ENCODE measurements at regions not wholly inside any gene's neighbourhood (a gene's known extent, or its start where the extent isn't known, plus 50 kb on each side); places are given as distances from the start of the nearest gene placed in this dataset.

DNA sequence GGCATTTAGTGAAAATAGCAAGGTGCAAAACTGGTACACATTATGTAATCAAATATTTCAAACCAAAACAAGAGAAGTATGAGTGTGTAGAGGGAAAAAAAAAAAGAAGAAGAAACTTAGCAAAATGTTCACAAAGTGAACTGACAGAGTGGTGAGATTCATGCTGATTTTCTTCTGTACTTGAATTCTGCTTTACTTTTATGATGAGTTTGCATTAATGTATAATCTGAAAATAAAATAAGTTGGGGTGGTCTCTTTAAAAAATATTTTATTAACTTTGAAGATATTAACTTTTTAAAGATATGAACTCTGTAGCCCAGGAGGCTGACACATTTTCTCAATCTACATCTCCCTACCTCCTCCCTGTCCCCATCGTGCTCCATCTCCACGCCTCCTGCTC is 185.1 kb downstream of the QDPR start:
- Mint-ChIP-seq H3K4me3 (no peak overlapping the region), H3K4me1 (peaks cover 4% of the 10 kb centered on the region), H3K9me3 (no peaks in the 10 kb centered on the region), H3K27me3 (ENCODE audit: low read depth in 3 of 3) (peaks cover 0 to 2% (median 0%) of the 10 kb centered on the region in 3 donors), H3K36me3 (no peaks in the 10 kb centered on the region), H3K27ac (no peak overlapping the region)
- intact Hi-C loops (cut with micrococcal nuclease), result no loop called here
- no peak overlapping the region for H2AFZ ChIP-seq (ENCODE audit: insufficient read depth, low read depth, low read length, poor library complexity, severe bottlenecking)
- H4K20me1 ChIP-seq (ENCODE audit: insufficient read depth, low read length), result no peaks in the 10 kb centered on the region
- no peaks in the 10 kb centered on the region for H3K9me3 ChIP-seq (replicated peaks in 1 of 2; ENCODE audit: control insufficient read depth in 1 of 2, insufficient read depth in 1 of 2, low read length in 2 of 2)
- WGBS (ENCODE audit: insufficient coverage), result 63% methylated on average over 2 of the region's 2 CpGs
- H3K27ac ChIP-seq (ENCODE audit: low read depth in 1 of 2, low read length in 2 of 2), result no peak overlapping the region
- H3K9ac ChIP-seq (ENCODE audit: insufficient read depth, low read length, poor library complexity, severe bottlenecking), result no peak overlapping the region
- no peak overlapping the region for H3K4me2 ChIP-seq (replicated peaks; ENCODE audit: extremely low read depth, low read length, poor library complexity, severe bottlenecking)
- no peaks in the 10 kb centered on the region for H3K27me3 ChIP-seq (ENCODE audit: control insufficient read depth in 2 of 2, insufficient read depth in 2 of 2, low read length in 2 of 2)
- H3K4me1 ChIP-seq (ENCODE audit: control insufficient read depth in 1 of 2, insufficient read depth in 2 of 2, low read length in 2 of 2), result no peaks in the 10 kb centered on the region
- H3K4me3 ChIP-seq (replicated peaks in 1 of 3; ENCODE audit: low read depth in 2 of 3, low read length in 3 of 3), result no peak overlapping the region
- H3K36me3 ChIP-seq (replicated peaks in 1 of 2; ENCODE audit: control insufficient read depth in 1 of 2, insufficient read depth in 2 of 2, low read length in 2 of 2), result no peaks in the 10 kb centered on the region
- no peaks in the 10 kb centered on the region for H3K79me2 ChIP-seq (ENCODE audit: insufficient read depth, low read length)
- TF ChIP-seq, protein P1, sequence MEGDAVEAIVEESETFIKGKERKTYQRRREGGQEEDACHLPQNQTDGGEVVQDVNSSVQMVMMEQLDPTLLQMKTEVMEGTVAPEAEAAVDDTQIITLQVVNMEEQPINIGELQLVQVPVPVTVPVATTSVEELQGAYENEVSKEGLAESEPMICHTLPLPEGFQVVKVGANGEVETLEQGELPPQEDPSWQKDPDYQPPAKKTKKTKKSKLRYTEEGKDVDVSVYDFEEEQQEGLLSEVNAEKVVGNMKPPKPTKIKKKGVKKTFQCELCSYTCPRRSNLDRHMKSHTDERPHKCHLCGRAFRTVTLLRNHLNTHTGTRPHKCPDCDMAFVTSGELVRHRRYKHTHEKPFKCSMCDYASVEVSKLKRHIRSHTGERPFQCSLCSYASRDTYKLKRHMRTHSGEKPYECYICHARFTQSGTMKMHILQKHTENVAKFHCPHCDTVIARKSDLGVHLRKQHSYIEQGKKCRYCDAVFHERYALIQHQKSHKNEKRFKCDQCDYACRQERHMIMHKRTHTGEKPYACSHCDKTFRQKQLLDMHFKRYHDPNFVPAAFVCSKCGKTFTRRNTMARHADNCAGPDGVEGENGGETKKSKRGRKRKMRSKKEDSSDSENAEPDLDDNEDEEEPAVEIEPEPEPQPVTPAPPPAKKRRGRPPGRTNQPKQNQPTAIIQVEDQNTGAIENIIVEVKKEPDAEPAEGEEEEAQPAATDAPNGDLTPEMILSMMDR (IDR thresholded peaks at IDR 0.05), result no peak
- no peak for DNase-seq

DNA sequence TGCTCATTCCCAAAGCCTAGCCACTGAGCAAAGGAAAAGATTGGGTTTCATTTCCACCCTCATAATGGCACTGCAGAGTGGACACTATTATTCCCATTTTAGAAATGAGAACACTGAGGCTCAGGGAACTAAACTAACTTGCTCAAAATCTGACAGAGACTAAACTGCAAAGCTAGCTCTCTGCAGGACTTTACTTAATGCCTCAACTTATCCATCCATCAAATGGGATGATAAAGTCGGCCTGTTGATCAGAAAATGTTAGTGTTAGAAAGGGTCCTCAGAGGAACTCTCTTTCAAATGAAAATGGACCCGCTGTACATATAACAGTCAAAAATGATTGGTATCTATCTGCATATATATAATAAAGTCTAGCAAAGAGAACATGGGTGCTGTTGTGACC is 186.8 kb downstream of the QDPR start:
- no peak overlapping the region for H3K9ac ChIP-seq (ENCODE audit: insufficient read depth, low read length, poor library complexity, severe bottlenecking)
- Mint-ChIP-seq H3K4me3 (no peak overlapping the region), H3K27ac (no peak overlapping the region), H3K36me3 (no peaks in the 10 kb centered on the region), H3K4me1 (peaks cover 4% of the 10 kb centered on the region), H3K27me3 (ENCODE audit: low read depth in 3 of 3) (peaks cover 0 to 2% (median 0%) of the 10 kb centered on the region in 3 donors), H3K9me3 (no peaks in the 10 kb centered on the region)
- no peak overlapping the region for H3K27ac ChIP-seq (ENCODE audit: low read depth in 1 of 2, low read length in 2 of 2)
- WGBS (ENCODE audit: insufficient coverage), result no CpG with 5 or more reads among the region's 2 CpGs
- no peak for DNase-seq
- no peaks in the 10 kb centered on the region for H3K27me3 ChIP-seq (ENCODE audit: control insufficient read depth in 2 of 2, insufficient read depth in 2 of 2, low read length in 2 of 2)
- no peaks in the 10 kb centered on the region for H3K36me3 ChIP-seq (replicated peaks in 1 of 2; ENCODE audit: control insufficient read depth in 1 of 2, insufficient read depth in 2 of 2, low read length in 2 of 2)
- TF ChIP-seq, protein P1 (IDR thresholded peaks at IDR 0.05), result no peak
- H2AFZ ChIP-seq (ENCODE audit: insufficient read depth, low read depth, low read length, poor library complexity, severe bottlenecking), result no peak overlapping the region
- H3K9me3 ChIP-seq (replicated peaks in 1 of 2; ENCODE audit: control insufficient read depth in 1 of 2, insufficient read depth in 1 of 2, low read length in 2 of 2), result no peaks in the 10 kb centered on the region
- no peak overlapping the region for H3K4me2 ChIP-seq (replicated peaks; ENCODE audit: extremely low read depth, low read length, poor library complexity, severe bottlenecking)
- intact Hi-C loops (cut with micrococcal nuclease), result no loop called here
- no peaks in the 10 kb centered on the region for H3K4me1 ChIP-seq (ENCODE audit: control insufficient read depth in 1 of 2, insufficient read depth in 2 of 2, low read length in 2 of 2)
- no peak overlapping the region for H3K4me3 ChIP-seq (replicated peaks in 1 of 3; ENCODE audit: low read depth in 2 of 3, low read length in 3 of 3)
- H3K79me2 ChIP-seq (ENCODE audit: insufficient read depth, low read length), result no peaks in the 10 kb centered on the region
- H4K20me1 ChIP-seq (ENCODE audit: insufficient read depth, low read length), result no peaks in the 10 kb centered on the region
